Astrocyte (in vitro differentiated cells and primary cell): ENCODE measurements at regions not wholly inside any gene's neighbourhood (a gene's known extent, or its start where the extent isn't known, plus 50 kb on each side); places are given as distances from the start of the nearest gene placed in this dataset.

Experiments used
- CTCF ChIP-seq: IDR thresholded peaks from 2 replicates; pipeline ENCODE4 v1.5.1; 2011; ENCODE audit warnings: low read depth, mild to moderate bottlenecking, inconsistent platforms, low read length, moderate library complexity; ENCODE audit not compliant: insufficient read depth
- EZH2 ChIP-seq: IDR thresholded peaks from 2 replicates; pipeline ENCODE4 v1.6.1; 2012; ENCODE audit warnings: mild to moderate bottlenecking, low read length, inconsistent platforms; ENCODE audit not compliant: insufficient read depth

DNA sequence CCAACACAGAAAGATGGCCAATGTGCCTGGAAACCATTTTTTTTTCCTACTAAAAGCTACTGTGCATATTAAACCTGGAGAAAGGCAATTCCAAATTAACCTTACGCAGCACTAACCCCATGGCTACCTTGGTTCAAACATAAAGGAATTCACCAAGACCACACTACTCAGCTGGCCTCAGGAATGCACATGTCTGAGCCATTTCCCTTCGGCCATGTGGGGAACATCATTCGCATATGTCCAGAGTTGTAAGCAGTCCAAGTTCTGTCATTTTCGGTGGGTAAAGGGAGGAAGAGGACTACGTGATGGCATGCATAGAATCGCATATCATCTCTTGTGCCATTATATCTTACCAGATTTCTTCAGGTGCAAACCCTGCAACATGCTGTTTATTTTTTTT, 175.4 kb downstream of the NTMT2 start:
- TF ChIP-seq CTCF: no peak
- no peak for TF ChIP-seq EZH2
